ENCODE measurements at regions not wholly inside any gene's neighbourhood (a gene's known extent, or its start where the extent isn't known, plus 50 kb on each side); places are given as distances from the start of the nearest gene placed in this dataset.
"Not testable (repeated sequence)": the region's sequence is repeated elsewhere in the genome, so short reads cannot be mapped to it uniquely, and the experiment has no call there.

DNA sequence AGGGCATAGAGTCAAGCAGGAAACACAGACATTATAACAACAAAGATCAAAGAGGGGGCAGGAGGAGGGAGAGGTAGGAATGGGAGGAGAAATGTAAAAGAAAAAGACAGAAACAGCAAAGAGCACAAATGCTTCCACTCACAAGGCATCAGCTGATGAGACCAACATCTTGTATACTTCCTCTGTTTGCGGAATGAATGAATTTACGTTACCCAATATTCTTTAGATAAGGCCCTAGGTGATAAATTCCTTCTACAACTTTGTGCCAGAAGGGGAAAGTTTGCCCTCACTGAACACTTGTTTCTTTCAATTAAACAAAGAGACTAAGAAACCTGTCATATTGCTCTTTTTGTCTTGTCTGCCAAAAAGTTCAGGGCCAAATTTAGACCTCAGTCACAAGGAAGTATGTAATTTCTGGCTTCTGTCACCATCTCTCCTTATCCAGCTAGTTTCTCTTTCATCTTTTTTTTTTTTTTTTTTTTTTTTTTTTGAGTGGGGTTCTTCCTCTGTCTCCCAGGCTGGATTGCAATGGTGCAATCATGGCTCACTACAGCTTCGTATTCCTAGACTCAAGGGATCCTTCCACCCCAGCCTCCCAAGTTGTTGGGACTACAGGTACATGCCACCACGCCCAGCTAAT, 116.4 kb upstream of the NANOS1 start:
- no peak for DNase-seq (ENCODE audit: insufficient read length, low spot score)
- FAIRE-seq: no peak

DNA sequence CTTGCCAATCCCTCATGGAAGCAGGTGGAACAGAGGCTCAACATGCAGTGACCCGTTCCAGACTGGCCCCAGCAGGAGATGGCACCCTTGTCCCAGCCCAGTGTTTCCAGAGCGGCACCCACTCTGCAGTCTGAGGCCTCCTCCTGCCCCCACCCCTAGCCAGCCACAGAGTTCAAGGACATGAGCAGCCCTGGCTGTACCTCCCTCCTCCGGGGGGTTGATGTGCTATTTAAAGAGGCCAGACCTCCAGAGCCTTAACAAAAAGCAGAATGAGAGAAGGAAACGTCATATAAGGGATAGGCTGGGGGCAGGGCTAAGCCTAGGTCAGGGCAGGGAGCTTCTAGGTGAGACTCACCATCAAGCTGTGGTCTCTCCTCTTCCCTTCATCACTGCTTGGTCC, 115.7 kb upstream of the NANOS1 start:
- FAIRE-seq (no peak), DNase-seq (ENCODE audit: insufficient read length, low spot score) (no peak)

DNA sequence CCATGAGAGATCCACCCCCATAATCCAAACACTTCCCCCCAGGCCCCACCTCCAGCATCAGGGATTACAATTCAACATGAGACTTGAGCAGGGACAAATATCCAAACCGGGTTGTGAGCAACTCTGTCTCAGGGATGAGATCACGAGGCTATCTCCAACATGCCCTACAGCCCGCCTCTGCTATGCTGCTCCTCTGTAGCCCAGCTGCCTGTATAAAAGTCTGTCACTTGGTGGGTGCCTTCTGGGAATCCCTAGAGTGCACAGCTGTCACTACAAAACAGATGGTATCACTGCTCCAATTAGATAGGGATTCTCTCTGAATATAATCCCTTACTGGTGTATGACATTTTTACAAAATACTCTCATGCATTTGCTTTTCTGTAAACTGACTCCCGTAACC, 114.9 kb upstream of the NANOS1 start:
- DNase-seq (ENCODE audit: insufficient read length, low spot score) (no peak), FAIRE-seq (no peak)

DNA sequence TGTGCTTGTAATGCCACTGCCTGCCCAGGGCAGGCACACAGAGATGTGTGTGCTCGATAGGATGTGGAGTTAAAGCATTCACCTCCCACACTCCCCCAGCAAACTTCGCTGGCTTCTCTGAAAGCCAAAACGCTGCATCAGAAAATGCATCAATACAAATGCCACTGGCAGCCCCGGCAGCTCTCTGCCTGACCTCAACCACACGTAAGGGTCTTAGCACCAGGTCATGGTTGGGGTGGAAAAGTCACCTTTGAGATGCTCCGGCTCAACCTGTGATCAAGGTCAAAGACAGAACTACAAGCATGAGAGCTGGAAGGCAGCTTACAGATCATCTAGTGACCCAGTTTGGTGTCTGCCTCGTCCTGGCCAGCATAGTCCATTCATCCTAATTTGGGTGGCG, 114.4 kb upstream of the NANOS1 start:
- DNase-seq (ENCODE audit: insufficient read length, low spot score): no peak
- no peak for FAIRE-seq

DNA sequence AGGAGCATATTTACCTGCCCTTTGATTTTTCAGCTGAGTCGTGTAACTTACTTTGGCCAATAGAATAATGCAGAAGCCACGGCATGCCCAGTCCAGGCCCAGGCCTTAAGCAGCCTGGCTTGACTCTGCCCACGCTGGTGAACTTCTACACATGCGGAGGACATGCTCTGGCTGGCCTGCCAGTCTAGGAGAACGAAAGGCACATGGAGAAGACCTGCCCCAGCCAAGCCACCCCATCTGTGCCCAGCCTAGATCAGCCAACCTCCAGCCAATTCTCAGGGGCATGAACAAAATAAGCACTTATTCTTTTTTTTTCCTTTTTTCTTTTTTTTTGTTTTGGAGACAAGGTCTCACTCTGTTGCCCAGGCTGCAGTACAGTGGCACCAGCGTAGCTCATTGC, 112.7 kb upstream of the NANOS1 start:
- no peak for FAIRE-seq
- no peak for DNase-seq (ENCODE audit: insufficient read length, low spot score)

DNA sequence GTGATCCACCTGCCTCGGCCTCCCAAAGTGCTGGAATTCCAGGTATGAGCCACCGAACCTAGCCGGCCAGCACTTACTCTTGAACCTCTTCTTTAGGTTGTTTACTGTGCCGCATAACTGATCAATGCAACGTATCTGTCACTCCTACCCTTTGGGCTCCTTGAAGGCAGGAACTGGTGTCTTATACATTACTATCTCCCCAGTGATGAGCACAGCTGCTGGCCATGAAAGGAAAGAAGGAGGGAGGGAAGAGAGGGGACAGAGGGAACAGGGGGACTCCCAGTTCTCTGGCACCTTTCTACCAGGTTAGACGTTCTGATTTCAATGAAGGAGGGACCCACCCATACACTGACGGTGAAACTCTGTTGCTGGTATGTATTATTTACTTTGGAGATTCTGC, 111.8 kb upstream of the NANOS1 start:
- FAIRE-seq (no peak), DNase-seq (ENCODE audit: insufficient read length, low spot score) (no peak)

DNA sequence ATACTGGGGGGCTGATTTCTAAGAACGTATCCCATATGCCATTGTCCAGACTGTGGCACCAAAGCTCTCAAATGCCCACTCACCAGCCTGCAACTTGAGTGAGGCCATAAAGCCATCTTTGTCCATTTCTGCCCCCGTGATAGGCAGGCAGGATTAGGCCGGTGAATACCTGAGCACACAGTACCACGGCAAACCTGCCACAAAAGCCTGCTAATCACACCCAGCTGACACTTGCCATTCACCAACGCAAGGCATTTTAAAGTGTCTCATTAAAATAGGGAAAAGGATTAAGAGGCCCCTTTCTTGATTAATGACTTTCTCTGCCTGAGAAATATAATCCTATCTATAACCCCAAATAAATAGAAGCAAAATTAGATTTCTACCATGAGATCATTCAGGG, 111.4 kb upstream of the NANOS1 start:
- DNase-seq (ENCODE audit: insufficient read length, low spot score): no peak
- FAIRE-seq: no peak

DNA sequence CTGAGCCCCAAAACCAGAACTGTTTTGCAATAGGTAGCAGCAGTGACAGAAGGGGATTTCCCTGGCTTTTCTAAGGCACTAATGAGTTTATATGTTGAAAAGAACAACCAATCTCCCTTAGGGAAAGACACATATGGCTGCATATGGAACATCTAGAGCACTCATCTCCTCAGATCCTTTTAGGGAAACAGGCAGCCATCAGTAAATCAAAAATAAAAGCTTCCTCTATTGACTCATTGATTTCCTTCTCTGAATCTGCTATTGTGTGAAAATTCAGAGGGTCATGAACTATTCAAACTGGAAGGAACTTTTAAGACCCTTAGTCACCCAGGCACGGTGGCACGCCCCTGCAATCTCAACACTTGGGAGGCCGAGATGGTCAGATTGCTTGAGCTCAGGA, 110.9 kb upstream of the NANOS1 start:
- DNase-seq (ENCODE audit: insufficient read length, low spot score): no peak
- FAIRE-seq: no peak

DNA sequence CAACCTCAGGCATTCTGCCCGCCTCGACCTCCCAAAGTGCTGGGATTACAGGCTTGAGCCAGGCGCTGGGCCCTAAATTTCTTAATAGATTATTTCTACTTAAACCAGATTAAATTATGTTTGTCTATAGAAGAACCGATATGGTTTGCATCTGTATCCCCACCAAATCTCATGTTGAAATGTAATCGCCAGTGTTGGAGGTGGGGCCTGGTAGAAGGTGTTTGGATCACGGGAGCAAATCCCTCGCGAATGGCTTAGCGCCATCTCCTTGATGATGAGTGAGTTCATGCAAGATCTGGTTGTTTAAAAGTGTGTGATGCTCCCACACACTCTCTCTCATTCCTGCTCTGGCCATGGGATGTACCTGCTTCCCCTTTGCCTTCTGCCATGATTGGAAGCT, 109.3 kb upstream of the NANOS1 start:
- FAIRE-seq (no peak), DNase-seq (ENCODE audit: insufficient read length, low spot score) (no peak)

DNA sequence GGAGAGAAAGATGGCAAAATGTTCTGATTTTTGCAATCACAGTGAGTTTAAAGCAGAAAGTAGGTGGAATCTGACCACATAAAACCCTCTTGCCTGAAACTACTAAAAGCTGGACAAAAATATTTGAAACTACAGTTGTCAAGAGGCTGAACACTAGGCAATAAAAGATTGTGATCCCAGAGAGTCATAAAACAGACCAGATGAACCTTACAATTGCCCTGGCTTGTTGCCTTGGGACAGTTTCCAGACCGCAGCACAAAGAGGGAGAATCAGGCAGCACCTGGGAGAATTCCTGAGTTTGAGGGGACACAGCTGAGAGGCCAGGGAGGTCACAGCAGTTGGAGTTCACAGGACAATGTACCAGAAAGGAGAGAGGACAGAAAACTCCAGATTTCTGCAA, 107.3 kb upstream of the NANOS1 start:
- FAIRE-seq (no peak), DNase-seq (ENCODE audit: insufficient read length, low spot score) (no peak)

DNA sequence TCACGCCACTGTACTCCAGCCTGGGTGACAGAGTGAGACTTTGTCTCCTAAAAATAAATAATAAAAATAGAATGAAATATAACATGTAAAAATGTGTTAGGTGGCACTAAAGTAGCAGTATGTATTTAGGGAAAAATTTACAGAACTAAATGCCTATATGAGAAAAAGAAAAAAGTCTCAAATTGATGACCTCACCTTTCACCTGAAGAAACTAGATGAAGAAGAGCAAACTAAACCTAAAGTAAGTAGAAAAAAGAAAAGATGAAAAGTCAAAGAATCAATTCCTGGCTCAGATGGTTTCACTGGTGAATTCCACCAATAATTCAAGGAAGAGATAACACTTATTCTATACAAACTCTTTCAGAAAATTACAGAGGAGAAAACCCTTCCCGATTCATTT, 106.5 kb upstream of the NANOS1 start:
- FAIRE-seq: no peak
- no peak for DNase-seq (ENCODE audit: insufficient read length, low spot score)

DNA sequence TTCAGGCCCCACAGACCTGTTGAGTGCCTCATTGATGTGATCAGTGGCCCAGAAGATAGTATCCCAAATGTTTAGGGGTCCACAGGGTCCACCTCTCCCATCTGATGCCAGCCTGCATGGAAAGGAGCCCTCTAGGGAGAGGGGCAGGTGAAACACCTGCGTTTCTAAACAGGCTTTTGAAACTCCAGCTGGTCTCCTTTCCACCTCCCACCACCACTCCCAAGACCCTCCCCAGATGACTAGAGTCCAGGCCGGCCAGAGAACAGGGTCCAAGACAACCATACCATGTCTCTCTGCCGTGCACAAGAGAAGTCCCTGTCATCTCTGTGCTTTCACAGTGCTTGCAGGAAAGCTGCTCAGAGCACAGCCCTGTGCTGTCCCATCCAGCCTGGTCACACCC, 105.0 kb upstream of the NANOS1 start:
- FAIRE-seq: no peak

DNA sequence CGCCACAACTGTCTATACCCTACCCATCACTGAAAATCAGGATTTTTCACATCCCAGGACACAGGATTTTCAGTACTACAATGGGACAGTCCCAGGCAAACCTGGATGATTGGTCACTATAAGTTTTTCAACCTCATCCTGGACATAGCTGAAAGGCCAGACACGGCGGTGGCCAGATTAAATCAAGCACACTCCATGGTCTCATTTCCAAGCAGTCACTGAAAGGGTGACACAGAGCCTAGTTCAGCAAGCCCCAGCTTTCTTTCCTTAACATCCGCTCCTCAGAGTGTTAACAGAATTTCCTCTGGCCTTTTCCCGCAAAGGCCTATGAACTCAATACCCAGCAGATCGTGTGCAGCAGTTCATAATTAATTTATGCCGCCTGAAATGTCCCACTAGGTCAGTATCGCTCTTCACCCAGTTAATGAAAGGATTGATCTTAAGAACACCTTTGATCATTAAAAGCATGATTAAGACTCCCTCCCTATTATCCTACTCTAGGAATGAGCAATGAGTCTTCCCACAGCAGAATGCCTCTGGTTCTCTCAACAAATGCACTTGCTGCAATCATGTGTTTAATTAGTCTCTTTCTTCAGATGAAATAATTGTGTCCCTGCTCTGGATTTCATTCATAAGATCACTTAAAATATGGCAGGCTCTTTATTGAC, 104.0 kb upstream of the NANOS1 start:
- DNase-seq (ENCODE audit: insufficient read length, low spot score) (no peak), FAIRE-seq (no peak)

More for the DNA sequence above, 105.0 kb upstream of the NANOS1 start:
- no peak for DNase-seq (ENCODE audit: insufficient read length, low spot score)

DNA sequence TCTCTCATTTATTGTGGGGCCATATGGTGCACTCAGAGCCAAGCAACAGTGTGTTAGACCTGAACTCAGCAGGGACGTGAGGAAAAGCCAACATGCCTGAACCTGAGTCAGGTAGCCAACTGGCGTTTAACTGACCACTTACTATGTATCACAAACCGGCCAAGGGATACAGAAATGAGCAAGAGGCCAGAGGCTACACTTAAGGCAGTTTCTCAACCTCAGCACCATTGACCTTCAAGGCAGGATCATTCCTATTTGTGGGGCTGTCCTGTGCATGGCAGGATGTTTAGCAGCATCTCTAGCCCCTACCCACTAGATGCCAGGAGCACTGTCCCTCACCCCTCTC, 103.5 kb upstream of the NANOS1 start:
- DNase-seq (ENCODE audit: insufficient read length, low spot score) (no peak), FAIRE-seq (no peak)

DNA sequence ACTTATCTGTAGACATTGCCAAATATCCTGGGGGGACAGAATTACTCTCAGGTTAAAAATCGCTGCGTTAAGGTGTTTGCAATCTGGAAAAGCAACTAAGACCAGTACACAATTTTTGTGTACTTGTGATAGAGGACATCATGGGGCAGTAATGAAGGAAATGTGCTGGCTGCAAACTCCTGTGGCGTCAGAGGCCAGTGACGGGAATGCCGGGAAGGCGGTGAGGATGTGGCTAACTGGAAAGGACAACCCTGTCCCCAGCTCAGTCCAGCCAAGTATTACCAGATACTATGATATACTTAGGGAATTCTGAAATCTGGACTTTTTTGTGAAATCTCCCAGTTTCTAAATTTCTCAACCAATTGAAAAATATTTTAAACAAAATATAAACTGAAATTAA, 103.1 kb upstream of the NANOS1 start:
- DNase-seq (ENCODE audit: insufficient read length, low spot score): no peak
- no peak for FAIRE-seq

DNA sequence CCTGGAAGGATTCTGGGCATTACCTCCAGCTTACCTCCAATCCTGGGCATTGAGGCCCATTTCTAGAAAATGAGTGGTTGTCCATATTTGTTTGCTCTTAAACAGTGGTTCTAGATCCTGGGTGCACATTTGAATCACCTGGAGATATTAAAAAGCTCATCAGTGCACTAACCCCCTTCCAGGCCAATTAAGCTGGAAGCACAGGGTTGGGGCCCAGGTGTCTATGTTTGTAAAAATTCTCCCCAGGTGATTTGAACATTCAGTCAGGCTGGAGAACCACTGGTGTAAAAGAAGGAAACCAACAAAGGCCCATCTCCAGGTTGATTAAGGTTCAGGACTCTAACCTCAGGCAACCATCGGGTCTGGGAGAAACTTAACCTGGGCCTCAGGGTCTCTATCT, 102.6 kb upstream of the NANOS1 start:
- FAIRE-seq (no peak), DNase-seq (ENCODE audit: insufficient read length, low spot score) (no peak)

DNA sequence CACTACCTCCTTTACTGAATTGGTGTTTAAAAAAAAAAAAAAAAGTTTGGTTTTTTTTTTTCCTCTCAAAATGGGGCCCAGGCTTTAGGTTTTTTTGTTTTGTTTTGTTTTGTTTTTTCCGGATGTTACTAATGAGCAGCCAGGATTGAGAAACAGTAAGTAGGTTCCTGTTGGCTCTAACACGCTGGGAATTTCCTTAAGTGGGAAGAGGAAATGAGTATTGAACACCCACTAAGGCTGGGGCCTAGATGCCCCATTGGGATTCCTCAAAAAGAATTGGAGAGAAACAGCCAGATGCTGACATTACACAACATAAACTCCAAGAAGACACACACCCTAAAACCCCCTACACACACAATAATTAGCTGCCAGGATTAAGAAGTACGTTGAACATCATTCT, 102.2 kb upstream of the NANOS1 start:
- FAIRE-seq (no peak), DNase-seq (ENCODE audit: insufficient read length, low spot score) (no peak)

DNA sequence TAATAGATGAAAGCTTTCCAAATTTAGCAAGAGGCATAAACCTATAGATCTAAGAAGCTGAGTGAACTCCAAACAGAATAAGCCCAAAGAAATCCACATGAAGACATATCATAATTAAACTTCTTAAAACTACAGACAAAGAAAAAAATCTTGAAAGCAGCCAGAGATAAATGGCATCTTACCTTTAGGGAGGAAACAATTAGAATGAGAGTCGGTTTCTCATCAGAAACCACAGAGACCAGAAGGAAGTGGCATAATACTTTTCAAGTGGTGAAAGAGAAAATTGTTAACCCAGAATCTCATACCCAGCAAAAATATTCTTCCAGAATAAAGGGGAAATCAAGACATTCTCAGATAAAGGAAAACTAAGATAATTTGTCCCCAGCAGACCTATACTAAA, 98.9 kb upstream of the NANOS1 start:
- FAIRE-seq (no peak), DNase-seq (ENCODE audit: insufficient read length, low spot score) (no peak)

DNA sequence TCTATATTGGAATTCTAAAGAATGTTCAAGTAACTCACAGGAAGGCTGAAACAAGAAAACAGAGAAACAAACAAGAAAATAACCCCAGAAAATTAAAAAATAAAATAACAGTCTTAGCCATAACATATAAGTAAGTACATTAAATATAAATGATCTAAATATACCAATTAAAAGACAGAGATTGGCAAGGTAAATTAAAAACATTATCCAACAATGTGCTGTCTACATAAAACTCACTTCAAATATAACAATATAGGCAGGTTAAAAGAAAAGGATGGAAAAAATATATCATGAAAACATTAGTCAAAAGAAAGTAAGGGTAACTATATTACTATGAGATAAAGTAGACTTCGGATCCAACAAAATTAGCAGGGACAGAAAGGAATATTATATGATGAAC, 98.1 kb upstream of the NANOS1 start:
- no peak for DNase-seq (ENCODE audit: insufficient read length, low spot score)
- FAIRE-seq: no peak

DNA sequence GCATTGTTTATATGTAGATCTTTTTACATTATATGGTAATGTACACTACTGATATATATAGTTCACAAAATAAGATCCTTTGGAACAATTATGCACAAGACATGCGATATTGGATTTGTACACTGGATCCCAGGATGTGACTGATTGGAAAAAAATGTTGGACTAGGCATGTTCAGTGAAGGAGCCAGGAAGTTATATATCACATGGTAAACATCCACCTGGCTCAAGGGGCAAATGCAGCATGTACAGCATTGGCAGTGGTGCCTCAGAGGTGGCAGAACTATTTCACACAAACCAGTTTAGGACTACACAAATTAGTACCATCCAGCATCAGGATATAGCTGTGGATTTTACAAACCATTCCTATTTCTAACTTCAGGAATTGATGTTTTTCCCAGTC, 97.4 kb upstream of the NANOS1 start:
- not testable (repeated sequence) for FAIRE-seq; DNase-seq (ENCODE audit: insufficient read length, low spot score)

DNA sequence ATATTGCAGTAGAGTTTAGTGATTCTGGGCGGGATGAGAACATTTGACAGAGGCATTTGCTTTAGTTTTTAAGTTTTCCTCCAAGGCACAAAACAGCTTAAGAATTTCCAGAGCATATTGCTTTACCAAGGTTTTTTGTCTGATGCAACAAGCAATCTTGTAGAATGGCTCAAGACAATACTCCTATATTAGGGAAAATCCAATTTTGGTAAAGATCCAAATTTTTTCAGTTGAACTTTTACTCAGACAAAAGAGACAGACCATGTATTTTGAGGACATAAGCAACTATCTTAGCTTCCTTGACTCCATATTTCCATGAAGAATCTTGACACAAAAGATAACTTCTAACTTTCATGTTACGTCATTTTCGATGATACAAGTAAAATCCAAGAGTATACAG, 92.3 kb upstream of the NANOS1 start:
- no peak for FAIRE-seq
- no peak for DNase-seq (ENCODE audit: insufficient read length, low spot score)

DNA sequence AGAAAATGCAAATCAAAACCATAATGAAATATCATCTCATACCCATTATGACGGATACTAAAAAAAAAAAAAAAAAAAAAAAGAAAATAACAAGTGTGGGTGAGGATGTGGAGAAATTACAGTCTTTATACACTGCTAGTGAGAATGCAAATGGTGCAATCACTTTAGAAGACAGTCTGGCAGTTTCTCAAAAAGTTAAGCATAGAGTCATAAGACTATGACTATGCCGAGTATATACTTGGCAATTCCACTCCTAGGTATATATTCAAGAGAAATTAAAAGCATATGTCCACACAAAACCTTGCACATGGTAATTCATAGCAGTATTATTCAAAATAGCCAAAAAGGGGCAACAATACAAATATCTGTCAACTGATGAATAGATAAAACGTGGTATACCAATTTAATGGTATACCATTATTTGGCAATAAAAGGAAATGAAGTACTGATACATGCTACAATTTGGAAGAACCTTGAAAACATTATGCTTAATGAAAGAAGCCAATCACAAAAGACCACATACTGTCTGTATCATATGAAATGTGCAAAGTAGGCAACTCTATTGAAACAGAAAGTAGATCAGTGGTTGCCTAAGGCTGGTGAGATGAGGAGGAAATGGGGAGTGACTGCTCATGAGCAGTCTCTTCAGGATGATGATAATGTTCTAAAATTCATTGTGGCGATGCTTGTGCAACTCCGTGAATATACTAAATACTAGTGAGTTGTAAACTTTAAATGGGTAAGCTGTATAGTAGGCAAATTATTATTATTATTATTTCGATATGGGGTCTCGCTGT, 90.1 kb upstream of the NANOS1 start:
- DNase-seq (ENCODE audit: insufficient read length, low spot score) (no peak), FAIRE-seq (no peak)

Measured in GM19239 (cell line).